GM18867 (cell line): ENCODE measurements at regions not wholly inside any gene's neighbourhood (a gene's known extent, or its start where the extent isn't known, plus 50 kb on each side); places are given as distances from the start of the nearest gene placed in this dataset.
A peak's percentile ranks its signal among the peaks of the same experiment; 100 is the strongest.
"Not testable (repeated sequence)": the region's sequence is repeated elsewhere in the genome, so short reads cannot be mapped to it uniquely, and the experiment has no call there.

ENCODE experiments used
- ATAC-seq: cut with Tn5 transposase; IDR thresholded peaks from one replicate; pipeline ENCODE4 v1.9.1; 2021; ENCODE audit warnings: mild to moderate bottlenecking, moderate library complexity; ENCODE audit not compliant: unreplicated experiment

DNA sequence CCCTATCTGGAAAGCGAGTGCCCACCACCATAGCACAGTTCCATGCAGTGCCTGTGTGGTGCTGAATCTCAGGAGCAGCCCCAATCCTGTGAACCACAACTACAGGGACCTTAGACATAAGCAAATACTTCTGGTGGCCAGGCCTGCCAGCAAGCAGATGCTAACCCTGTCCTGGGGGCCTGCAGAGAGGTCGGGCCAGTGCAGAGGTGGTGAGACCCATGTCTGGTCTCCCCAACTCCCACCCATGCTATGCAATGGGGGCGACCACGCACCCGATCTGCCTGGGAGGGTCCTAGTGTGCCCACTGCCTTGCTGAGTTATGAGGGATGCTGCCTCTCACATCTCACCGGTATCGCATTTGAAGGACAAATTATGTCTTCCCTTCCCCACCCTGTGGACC, 151.6 kb upstream of the ZNF337 start:
- no peak for ATAC-seq

DNA sequence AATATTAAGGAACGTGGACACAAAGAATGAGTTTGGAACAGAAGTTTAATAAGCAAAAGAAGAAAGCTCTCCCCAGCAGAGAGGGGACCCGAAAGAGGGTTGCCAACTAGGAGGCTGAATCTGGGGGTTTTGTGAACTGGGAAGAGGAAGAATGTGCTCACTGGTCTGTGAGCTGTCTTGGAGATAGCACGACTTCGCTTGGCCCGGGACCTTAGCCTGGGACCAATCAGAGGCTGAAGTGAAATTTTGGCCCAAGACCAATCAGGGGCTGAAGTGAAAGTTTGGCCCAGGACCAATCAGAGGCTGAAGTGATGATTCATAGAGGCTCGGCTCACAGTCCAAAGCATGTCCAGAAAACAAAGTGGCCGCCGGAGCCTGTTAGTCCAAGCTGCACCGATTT, 148.0 kb upstream of the ZNF337 start:
- ATAC-seq: not testable (repeated sequence)

DNA sequence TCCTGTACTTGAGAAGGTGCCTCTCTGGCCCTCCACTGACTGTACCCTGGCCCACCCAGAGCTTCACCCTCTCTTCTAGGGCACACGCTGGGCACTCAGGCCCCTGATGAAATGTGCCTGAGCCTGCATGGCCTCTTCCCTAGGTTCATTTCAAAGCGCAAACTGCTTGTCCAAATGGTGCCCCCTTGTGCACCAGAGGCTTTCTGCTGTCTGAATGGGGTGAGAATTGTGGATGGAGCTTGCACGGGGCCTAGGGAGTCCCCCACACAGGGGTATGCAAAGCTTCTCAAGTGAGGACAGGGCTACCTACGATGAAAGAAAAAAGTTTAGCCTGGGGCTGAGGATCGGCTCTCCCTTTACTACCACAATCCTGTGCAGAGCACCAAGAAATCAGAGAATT, 116.9 kb upstream of the ZNF337 start:
- ATAC-seq: not testable (repeated sequence)

DNA sequence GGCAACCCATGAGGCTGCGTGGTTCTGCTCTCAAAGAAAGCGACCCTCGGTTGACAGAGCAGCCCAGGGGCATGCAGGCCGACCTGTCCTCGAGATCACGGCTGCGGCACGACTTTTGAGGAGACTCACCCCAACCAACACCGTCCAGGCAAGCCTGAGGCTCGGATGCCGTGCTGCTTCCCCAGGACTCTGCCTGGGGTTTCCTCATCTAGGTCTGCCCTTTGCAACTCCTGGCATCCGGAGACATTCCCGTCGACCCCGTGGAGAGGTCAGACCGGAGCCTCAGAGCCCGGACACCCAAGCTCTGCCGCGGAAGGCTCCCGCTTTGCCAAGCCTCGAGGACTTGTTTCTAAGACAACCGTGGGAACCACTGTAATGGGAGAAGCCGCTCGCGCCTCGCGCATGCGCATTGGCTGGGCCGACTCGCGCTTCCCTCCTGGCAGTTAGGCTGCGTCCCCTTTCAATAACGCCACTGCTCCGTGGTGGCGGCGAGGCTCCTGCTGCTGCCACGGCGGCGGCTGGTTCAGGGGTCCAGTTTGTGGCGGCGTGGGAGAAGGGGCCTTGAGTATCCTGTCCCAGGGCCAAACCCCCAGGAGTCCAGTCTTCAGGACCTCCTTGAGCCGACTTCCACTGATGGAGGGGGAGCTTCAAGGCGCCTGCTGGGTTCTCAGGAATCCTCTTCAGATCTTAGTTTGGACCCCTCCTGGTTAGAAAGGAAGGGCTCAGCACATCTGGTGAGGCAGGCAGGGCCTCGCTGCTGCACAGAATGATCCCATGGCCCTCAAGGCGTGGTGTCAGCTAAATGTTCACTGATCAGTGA, 101.7 kb upstream of the ZNF337 start:
- not testable (repeated sequence) for ATAC-seq

DNA sequence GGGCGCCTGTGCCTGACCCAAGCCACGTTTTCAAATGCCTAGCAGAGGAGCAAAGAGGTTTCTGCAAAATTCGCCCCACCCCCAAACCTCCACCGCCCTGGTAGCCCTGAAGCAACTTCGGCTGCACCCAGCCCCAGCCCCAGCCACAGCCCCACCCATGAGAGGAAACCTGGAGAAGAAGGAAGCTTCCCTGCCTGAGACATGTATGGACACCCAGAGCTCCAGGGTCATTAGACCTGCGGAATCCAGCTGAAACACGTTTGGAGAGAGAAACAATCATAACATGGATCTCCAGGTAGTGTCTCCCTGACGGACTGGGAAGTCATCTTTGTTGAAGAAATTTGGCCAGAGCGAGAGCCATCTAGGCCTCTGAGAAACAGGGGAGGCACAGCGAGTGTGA, 100.4 kb upstream of the ZNF337 start:
- ATAC-seq: not testable (repeated sequence)

DNA sequence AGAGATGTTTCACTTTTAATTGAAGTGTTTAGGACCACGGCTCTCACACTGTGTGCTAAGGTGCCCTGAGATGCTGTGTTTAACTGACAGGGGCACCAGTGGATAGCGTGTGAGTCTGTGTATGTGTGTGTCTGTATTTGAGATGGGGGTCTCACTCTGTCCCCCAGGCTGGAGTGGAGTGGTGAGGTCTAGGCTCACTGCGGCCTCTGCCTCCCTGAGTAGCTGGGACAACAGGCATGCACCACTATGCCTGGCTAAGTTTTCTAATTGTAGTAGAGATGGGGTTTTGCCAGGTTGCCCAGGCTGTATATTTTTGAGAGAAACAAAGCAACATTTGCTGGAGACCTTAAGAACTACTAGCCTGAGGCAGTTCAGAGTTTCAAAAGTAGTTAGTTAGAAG, 80.6 kb upstream of the ZNF337 start:
- not testable (repeated sequence) for ATAC-seq

DNA sequence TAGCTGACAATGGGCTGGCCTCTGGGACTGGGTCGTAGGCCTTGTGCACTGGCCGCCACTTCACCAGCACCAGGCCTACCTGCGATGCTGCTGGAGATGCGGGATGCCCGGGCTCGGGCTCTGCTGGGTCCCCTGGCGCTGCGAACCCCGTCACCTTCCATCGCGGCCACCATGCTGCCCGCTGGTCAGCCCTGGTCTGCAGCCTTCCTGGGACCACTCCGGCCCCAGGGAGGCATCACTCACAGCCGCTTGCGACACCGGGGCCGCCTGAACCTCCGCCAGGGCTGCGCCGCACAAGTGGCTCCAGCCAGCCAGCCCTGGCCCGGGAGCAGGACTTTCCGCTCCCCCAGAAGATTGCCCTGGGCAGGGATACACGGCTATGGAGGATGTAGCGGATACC, 78.1 kb upstream of the ZNF337 start:
- not testable (repeated sequence) for ATAC-seq

DNA sequence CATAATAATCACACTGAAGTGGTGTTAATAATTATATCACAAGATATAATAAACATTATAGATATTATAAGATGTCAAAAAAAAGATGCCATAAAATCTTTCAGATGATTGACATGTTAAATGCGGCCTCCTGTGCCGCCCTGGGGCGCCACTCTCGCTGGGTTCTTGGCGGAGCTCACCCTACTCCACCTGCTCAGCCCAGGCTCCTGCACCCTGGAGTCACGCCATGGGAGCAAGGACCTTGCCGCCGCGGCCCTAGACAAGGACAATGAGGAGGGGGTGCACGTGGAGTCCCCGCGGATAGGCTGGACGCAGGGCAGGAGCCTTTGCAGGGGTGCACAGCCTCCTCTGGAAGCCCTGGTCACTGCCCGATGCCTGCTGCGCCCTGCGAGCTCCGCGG, 77.5 kb upstream of the ZNF337 start:
- not testable (repeated sequence) for ATAC-seq

DNA sequence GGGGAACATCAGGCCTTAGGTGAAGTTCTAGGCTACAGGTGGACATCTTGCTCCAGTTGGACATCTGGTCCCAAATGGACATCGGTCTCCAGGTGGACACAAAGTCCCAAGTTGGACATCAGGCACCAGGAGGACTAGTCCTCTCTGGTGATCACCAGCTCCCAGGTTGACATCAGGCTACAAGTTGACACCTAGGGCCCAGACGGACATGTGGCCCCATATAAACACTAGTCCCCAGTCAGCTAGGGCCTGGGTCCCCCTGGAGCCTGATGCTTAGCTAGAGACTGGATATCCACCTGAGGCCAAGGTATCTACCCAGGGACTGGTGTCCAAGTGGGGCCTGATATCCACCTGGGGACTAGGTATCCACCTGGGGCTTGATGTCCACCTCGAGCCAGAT, 75.8 kb upstream of the ZNF337 start:
- ATAC-seq: not testable (repeated sequence)

DNA sequence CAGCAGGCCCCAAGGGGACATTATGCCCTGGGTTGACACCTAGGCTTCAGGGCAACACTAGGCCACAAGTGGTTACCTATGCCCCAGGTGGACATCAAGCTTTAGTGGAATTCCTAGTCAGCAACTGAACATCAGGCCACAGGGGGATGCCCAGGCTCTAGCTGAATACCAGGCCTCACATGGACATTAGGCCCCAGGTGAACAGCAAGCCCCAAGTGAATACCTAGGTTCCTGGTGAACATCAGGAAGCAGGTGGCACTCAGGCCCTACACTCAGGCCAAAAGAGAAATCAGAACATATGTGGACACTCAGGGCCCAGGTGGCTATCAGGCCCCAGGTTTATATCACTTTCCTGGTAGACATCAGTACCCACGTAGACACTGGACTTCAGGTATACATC, 75.2 kb upstream of the ZNF337 start:
- ATAC-seq: not testable (repeated sequence)

DNA sequence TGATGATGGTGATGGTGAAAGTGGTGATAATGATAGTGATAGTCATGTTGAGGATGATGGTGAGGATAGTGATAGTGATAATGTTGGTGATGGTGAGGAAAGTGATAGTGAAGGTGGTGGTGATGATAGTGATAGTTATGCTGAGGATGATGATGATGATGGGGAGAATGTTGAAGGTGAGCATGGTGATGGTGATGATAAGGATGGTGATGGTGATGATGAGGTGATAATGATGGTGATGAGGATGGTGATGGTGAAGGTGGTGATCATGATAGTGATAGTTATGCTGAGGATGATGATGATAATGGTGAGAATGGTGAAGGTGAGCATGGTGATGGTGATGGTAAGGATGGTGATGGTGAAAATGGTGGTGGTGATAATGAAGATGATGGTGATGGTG, 64.9 kb upstream of the ZNF337 start:
- ATAC-seq: no peak

DNA sequence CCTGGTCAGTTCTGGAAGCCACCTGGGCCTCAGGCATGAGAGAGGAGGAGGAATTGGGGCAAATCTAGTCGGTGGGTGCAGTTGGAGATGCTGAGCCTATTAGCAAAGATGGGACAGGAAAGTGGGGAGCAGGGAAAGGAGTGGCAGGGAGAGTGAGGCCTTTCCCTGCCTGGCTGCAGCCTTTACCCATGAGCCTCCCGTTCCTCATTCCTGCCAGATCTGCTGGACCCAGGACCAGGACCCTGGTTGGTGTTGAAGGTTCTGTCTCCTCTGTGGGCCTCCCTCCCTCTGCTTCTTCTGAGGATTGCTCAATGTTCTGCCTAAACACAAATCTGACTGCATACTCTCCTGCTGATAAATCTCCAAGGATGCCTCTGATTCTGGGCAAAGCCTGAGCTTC, 64.4 kb upstream of the ZNF337 start:
- ATAC-seq: not testable (repeated sequence)

DNA sequence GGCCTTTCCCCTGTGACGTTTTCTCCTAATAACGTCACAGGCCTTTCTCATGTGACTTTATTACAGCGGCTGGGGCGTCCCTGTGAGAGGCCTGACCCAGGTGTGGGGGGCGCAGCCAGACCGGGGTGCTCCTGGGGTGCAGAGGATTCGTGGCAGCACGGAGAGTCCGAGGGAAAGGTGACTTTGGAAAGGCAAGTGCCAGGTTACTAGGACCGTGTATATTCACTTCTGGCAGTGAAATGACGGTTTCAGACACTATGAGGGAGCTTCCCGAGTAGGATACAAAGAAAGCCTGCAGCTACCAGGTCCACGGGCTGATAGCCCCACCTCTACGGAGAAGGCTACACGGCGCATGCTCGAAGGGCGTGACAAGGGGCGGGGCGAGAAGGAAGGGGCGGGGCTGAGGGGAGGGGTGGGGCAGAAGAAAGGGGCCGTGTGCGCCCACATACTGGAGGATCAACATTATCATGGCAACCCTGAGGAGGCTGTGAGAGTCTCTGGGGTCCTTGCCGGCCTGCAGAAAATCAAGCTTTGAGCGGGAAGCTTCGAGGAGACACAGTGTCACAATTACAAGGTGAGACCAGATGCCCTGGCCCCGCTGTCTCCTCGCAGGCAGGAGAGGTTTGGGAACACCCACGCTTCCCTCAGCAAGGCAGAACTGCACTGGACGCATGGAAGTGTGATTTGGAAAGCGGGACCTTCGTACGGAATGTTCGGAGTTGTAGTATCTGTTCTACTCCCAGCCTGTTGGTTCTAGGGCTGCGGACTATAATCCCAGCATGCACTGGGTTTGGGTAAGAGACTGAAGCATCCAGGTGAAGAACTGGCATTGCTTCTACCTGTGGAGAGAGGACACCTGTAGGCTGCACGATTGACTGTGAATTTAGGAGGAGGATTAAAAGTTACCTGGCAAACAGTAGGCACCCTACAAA, 54.4 kb upstream of the ZNF337 start:
- ATAC-seq: peak; percentile 81

DNA sequence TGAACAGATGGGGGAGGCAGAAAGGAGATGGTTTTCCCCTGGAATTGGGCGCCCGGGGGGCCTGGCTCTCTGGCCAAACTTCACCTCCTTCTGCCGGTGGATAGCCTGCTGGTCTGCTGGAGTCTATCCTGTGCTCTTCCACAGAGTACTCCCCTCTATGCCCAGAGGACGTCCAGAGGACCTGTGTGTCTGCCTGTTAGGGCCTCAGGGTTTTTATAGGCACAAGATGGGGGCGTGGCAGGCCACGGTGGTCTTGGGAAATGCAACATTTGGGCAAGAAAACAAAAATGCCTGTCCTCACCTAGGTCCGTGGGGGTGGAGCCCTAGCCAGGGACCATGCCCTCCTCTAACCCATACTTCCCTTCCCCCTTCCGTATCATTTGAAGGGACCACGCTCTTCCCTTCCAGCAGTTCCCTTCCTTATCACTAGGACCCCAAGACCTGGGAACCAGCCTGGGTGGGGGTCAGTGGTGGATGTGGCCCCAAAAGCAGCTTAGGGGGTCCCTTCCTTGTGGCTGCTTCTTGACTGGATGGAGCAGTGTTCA, 53.6 kb upstream of the ZNF337 start:
- peak; percentile 5 for ATAC-seq

DNA sequence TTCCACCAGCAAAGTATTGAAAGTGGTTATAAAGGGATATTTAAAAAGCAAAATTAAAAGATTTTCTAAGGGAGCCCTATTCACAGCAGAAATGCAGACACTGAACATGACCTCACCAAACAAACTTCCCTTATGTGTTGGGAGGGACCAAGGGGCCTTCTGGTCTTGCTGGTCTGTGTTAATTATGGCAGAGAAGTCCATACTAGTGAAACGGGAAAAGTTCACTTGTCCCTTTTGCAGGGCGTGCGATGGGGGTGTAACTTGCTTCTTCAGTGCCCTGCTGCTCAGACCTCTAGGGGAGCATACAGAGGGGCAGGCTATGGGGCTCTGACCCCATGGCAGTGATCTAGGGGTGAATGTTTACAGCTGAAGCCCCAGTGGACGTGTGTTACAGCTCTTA, 53.0 kb upstream of the ZNF337 start:
- ATAC-seq: no peak
